ENCODE measurements at regions not wholly inside any gene's neighbourhood (a gene's known extent, or its start where the extent isn't known, plus 50 kb on each side); places are given as distances from the start of the nearest gene placed in this dataset.
"Not testable (repeated sequence)": the region's sequence is repeated elsewhere in the genome, so short reads cannot be mapped to it uniquely, and the experiment has no call there.

DNA sequence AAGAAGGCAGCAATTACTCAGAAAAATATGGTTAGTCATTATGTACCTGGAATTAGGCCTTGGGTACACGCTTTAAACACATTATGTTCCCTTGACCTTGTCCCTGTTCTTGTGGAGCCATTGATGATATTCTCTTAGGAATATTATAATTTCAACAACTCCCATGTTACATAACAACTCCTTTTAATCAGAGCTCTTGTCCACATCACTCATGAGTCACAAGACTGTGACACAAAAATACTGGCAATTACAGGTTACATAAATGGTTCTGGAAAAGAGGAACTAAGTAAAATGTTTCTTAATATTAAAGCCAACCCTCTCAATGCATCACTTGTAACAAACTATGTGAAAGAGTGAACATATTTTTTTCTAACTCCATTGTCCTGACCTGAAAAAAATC lies 143.8 kb upstream of the PCLO start:
- DNase-seq, result no peak

DNA sequence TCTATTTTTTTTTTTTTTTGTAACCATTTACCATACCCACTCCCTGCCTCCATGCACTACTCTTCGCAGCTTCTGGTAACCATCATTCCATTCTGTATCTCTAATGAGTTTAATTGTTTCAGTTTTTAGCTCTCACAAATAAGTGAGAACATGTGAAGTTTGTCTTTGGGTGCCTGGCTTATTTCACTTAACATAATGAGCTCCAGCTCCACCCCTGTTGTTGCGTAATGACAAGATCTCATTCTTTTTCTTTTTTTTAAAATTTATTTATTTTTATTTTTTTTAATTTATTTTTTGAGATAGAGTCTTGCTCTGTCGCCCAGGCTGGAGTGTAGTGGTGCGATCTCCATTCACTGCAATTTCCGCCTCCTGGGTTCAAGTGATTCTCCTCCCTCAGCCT lies 142.3 kb upstream of the PCLO start:
- DNase-seq, result no peak

DNA sequence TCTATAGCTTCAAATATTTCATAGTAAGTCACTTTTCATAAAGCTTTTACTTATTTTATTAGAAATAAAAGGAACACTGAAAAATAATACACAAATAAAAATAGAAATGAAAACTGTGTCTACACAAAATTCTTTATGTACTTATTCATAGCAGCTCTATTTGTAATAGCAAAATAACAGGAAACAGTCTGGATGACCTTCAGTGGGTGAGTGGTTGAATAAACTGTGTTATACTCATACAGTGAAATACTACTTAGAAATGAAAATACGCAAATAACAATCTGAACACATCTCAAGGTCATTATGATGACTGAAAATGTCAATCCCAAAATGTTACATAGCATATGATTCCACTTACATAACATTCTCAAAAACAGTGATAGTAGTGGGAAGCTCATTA lies 138.7 kb upstream of the PCLO start:
- no peak for DNase-seq

DNA sequence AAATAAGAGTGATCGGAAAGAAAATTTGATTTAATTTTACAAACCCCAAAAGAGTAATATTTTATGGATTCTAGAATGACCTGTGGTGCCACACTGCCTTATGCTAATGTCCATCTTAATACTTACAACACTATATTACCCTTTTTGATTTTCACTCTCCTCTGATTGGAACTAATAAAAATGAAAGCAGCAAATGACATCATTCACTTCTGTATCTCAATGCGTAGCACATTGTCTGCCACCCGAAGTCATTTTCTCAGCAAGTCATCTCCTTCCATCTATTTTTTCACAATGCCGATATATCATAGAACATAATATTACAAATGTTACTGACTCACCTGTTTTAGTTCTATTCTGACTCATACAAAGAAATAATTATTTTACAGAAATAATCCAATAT lies 127.5 kb upstream of the PCLO start:
- no peak for DNase-seq

DNA sequence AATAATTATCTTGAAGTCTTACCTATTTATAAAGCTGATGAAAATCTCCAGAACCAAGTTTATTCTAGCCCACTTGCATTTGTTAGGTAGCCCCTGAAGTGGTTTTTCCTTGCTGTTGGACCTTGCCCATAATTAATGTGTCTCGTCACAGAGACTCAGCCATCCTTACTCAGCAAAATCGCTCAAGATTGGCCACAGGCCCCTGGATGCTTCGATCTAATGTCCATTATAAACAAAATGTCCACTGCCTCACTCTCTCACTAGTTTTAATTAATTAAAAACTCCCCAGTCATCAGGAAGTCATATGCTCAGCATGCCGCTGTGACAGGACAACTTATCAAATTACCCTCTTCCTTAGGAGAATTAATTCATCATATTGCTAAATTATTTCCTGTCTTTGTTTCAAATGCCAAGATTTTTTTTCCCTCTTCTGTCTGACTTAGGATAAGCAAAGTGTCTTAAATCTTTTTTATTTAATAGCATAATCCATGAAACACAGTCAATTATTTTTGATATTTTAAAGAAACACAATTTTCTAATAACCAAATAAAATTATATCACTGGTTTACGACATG lies 126.8 kb upstream of the PCLO start:
- no peak for DNase-seq

DNA sequence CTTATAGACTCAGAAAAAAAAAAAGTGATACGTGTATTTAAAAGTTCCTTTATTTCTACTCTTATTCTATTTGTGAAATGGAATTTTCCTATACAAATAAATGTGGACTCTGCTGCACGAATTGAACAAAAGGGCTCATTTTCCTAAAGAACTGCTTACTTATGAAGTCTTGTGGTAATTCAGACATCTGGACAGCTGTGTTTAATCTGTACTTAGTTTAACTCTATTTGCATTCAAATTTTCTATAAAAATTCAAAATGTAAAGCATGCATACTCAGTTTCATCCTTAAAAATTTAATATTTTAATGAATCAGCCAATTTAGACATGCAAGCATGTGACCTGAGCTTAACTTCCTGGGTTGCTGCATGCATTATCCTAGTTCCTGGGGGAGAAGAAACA lies 118.0 kb upstream of the PCLO start:
- DNase-seq, result no peak

DNA sequence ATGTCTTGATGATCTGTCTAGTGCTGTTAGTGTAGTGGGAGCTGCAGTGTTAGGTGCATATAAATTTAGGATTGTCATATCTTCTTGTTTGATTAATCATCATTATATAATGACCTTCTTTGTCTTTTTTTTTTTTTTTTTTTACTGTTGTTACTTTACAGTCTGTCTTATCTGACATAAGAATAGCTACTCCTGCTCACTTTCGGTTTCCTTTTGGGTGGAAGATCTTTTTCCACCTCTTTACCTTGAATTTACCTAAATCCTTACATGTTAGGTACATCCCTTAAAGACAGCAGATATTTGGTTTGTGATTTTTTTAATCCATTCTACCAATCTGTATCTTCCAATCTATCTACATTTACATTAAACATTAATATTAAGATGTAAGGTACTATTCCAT lies 113.6 kb upstream of the PCLO start:
- no peak for DNase-seq

DNA sequence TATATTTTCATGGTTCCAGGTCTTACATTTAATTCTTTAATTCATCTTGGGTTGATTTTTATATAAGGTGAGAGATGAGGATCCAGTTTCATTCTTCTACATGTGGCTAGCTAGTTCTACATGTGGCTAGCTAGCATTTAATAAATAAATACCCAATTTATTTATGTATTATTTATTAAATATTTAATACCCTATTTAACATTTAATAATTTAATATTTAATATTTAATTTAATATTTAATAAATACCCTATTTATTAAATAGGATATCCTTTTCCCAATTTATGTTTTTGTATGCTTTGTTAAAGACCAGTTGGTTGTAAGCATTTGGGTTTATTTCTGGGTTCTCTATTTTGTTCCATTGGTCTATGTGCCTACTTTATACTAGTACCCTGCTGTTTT lies 111.0 kb upstream of the PCLO start:
- DNase-seq, result no peak

DNA sequence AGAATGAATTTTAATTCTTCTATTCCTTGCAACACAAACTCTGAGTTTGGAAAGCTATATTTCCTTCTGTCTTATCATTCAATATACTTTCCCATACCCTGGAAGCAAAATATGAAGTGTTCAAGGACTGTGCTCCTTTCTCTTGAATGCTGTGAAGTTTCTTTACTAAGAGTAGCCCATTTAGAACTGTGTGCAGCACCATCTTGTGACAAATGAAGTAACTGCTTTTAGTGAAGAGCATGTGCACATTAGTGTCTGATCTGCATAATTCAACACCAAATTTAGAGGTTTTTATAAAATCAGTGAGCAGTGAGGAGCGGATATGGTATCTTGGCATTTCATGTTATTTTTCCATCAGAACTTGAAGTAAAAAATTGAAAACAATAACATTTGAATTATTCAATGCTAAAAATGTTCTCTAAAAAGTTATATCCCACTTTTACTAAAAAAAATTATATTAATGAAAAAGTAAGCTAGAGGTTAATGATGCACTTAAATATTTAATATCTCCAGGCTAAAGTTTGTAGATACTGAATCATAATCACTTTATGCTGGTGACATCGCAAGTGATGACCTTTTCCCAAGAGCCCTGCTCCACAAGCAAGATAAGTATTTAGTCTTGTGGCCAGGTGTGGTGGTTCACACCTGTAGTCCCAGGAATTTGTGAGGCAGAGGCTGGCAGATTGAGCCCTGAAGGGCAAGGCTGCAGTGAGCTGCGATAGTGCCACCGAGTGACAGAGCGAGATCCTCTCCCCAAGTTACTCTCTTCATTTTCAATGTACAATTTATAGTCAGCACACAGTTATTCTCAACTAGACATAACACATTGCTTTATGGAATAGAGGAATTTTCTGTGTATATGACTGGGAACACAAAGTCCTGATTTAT lies 108.8 kb upstream of the PCLO start:
- peak; percentile 13 for DNase-seq

DNA sequence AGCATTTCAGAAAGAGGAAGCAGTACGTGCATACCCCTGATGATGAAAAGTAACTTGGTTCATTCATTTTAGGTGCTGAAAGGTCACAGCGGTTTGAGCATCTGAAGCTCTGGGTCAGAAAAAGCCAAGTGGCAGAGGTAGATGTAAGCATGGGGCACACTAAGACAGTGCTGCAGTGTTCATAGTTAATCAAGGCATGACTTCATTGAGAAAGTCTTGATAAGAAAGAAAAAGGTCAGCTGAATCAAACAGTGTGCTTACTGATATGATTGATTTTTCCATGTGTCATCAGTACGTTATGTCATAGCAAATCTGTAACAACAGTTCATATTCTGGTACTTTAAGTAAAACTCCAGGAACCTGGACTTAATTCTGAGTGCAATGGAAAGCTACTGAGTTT lies 107.7 kb upstream of the PCLO start:
- DNase-seq, result no peak

DNA sequence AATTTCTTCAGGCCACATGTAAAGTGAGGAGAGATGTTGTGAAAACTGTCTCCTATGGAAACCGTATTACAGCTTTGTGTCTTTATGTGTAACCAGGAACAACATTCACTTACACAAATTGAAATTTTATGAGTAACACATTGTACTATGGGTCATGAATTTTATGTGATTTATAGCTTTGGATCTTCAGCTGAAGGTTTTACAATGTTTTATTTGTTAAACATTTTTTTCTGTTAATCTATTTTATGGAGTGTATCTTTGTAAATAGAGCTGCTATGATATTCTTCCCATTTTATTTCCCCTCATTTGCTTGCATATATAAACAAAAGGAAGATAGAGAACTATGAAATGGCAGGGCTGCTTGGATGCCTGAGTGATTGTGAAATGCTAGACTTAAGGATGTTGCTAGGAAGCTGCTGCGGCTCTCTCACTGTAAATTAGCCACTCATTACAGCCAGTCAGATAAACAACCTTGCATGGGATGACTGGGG lies 104.5 kb upstream of the PCLO start:
- DNase-seq, result peak; percentile 93

DNA sequence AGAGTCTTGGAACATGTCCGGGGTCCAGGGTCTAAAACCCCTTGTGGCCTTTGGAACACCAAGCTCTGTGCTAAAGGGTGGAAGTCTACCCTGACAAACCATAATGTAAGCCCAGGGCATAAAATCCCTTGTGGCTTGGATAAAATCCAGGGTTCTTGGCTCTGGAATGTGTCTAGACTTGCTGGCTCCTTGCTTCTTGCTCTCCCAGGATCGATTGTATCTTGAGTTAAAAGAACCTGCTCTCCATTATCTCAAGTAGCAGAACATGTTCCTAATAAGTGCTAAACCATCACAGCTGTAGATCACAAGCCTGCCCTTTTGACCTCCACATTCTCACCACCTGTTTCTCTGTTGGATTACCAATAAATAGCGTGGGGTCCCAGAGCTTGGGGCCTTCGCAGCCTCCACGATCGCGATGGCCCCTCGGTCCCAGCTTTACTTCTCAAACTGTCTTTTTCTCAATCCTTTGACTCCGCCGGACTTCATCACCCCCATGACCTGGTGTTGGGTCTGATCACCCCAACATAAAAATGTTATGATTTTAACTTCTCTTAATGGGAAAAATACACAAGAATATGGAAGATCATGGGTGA lies 100.9 kb upstream of the PCLO start:
- DNase-seq, result not testable (repeated sequence)

DNA sequence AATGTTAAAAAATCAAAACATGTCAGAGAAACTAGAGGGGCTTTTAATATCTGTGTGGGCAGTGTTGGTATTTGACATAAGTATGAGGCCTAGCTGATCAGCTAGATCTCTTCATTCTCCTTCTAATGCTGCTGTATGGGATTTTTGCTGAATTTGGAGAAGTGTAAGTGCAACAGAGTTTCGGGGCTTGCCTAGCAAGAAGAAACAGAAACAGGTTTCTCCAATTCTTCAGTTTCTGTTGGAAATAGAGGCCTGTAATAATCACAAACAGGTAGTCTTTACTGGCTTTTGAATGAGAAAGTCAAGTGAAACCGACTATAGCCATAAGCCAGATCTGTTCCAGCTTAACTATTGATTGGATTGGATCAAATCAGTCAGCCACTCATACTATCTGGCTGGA lies 96.4 kb upstream of the PCLO start:
- no peak for DNase-seq

DNA sequence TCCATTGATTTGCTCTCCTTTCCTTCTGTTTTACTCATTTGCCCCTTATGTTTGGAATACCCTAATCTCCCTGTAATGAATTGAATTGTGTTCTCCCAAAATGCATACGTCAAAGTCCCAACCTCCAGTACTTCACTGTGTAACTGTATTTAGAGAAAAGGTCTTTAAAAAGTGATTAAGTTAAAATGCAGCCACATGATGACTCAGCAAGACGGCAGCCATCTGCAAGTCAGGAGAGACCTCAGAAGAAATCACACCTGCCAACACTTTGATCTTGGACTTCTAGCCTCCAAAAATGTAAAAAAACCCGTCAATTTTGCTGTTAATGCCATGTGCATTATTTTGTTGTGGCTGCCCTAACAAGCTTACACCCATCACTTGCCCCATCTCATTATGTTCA lies 85.3 kb upstream of the PCLO start:
- DNase-seq, result no peak

DNA sequence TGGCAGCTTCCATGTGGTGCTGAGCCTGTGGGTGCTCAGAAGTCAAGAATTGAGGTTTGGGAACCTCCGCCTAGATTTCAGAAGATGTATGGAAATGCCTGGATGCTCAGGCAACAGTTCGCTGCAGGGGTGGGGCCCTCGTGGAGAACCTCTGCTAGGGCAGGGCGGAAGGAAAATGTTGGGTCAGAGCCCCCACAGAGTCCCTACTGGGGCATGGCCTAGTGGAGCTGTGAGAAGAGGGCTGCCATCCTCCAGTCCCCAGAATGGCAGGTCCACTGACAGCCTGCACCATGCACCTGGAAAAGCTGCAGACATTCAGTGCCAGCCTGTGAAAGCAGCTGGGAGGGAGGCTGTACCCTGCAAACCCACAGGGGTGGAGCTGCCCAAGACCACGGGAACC lies 56.5 kb upstream of the PCLO start:
- not testable (repeated sequence) for DNase-seq

DNA sequence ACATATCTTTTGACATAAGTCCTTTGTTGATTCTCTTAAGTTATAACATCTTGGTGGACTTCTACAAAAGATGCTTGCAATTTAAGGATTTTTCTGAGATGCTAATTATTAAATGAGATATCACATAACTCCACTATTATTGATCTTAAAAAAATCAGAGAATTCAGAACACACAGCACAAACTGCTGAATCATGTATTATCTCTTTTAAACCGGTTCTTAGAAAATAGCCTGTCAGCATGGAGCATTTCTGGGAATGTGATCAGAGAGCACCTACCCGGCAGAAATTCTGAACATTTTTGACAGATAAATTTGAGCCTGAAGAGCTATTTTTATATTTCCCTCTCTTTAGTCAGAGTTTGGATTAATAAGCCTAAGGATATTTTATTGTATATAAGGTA lies 50.2 kb upstream of the PCLO start:
- no peak for DNase-seq
